ENCODE measurements at regions not wholly inside any gene's neighbourhood (a gene's known extent, or its start where the extent isn't known, plus 50 kb on each side); places are given as distances from the start of the nearest gene placed in this dataset.
"Not testable (repeated sequence)": the region's sequence is repeated elsewhere in the genome, so short reads cannot be mapped to it uniquely, and the experiment has no call there.

GRCh38 chrX:10676235-10676957, 56.0 kb upstream of the MID1 start:
- peaks cover 0 to 14% (median 6%) of the 10 kb centered on the region in 5 donors for H3K4me1 ChIP-seq (ENCODE audit: control insufficient read depth in 5 of 5, insufficient read depth in 5 of 5, low read length in 5 of 5)
- H3K27ac ChIP-seq (ENCODE audit: low read depth, low read length) = no peak overlapping the region
- H3K9ac ChIP-seq (ENCODE audit: low read length in 5 of 5) = no peak overlapping the region
- H3K27me3 ChIP-seq (ENCODE audit: control insufficient read depth in 5 of 5, insufficient read depth in 4 of 5, low read length in 5 of 5) = peaks cover 0 to 8% (median 0%) of the 10 kb centered on the region in 5 donors
- H3K4me3 ChIP-seq (ENCODE audit: low read depth in 1 of 5, low read length in 5 of 5) = peak overlapping the region in 1 of 5 donors; percentile 22
- H3K36me3 ChIP-seq (ENCODE audit: control insufficient read depth in 5 of 5, insufficient read depth in 5 of 5, low read length in 5 of 5) = no peaks in the 10 kb centered on the region
- H3K9me3 ChIP-seq (ENCODE audit: control insufficient read depth in 5 of 5, low read length in 5 of 5) = no peaks in the 10 kb centered on the region

GRCh38 chrX:10677490-10677889, 57.1 kb upstream of the MID1 start:
- no peak overlapping the region for H3K9ac ChIP-seq (ENCODE audit: low read length in 5 of 5)
- no peak overlapping the region for H3K4me3 ChIP-seq (ENCODE audit: low read depth in 1 of 5, low read length in 5 of 5)
- H3K36me3 ChIP-seq (ENCODE audit: control insufficient read depth in 5 of 5, insufficient read depth in 5 of 5, low read length in 5 of 5) = no peaks in the 10 kb centered on the region
- no peak overlapping the region for H3K27ac ChIP-seq (ENCODE audit: low read depth, low read length)
- peaks cover 0 to 5% (median 0%) of the 10 kb centered on the region in 5 donors for H3K27me3 ChIP-seq (ENCODE audit: control insufficient read depth in 5 of 5, insufficient read depth in 4 of 5, low read length in 5 of 5)
- peaks cover 0 to 14% (median 6%) of the 10 kb centered on the region in 5 donors for H3K4me1 ChIP-seq (ENCODE audit: control insufficient read depth in 5 of 5, insufficient read depth in 5 of 5, low read length in 5 of 5)
- H3K9me3 ChIP-seq (ENCODE audit: control insufficient read depth in 5 of 5, low read length in 5 of 5) = no peaks in the 10 kb centered on the region

- Histone ChIP-seq H3K4me3 (ENCODE audit: low read depth in 1 of 5, low read length in 5 of 5) (no peak overlapping the region), H3K9me3 (ENCODE audit: control insufficient read depth in 5 of 5, low read length in 5 of 5) (no peaks in the 10 kb centered on the region), H3K4me1 (ENCODE audit: control insufficient read depth in 5 of 5, insufficient read depth in 5 of 5, low read length in 5 of 5) (peaks cover 0 to 14% (median 6%) of the 10 kb centered on the region in 5 donors), H3K36me3 (ENCODE audit: control insufficient read depth in 5 of 5, insufficient read depth in 5 of 5, low read length in 5 of 5) (no peaks in the 10 kb centered on the region), H3K27me3 (ENCODE audit: control insufficient read depth in 5 of 5, insufficient read depth in 4 of 5, low read length in 5 of 5) (peaks cover 0 to 5% (median 0%) of the 10 kb centered on the region in 5 donors), H3K27ac (ENCODE audit: low read depth, low read length) (no peak overlapping the region), H3K9ac (ENCODE audit: low read length in 5 of 5) (no peak overlapping the region)
Measured at GRCh38 chrX:10679387-10679786, 59.0 kb upstream of the MID1 start.

- peaks cover 0 to 5% (median 0%) of the 10 kb centered on the region in 5 donors for H3K27me3 ChIP-seq (ENCODE audit: control insufficient read depth in 5 of 5, insufficient read depth in 4 of 5, low read length in 5 of 5)
- no peaks in the 10 kb centered on the region for H3K9me3 ChIP-seq (ENCODE audit: control insufficient read depth in 5 of 5, low read length in 5 of 5)
- H3K27ac ChIP-seq (ENCODE audit: low read depth, low read length) = no peak overlapping the region
- H3K9ac ChIP-seq (ENCODE audit: low read length in 5 of 5) = no peak overlapping the region
- H3K4me3 ChIP-seq (ENCODE audit: low read depth in 1 of 5, low read length in 5 of 5) = no peak overlapping the region
- no peaks in the 10 kb centered on the region for H3K36me3 ChIP-seq (ENCODE audit: control insufficient read depth in 5 of 5, insufficient read depth in 5 of 5, low read length in 5 of 5)
- peaks cover 0 to 14% (median 6%) of the 10 kb centered on the region in 5 donors for H3K4me1 ChIP-seq (ENCODE audit: control insufficient read depth in 5 of 5, insufficient read depth in 5 of 5, low read length in 5 of 5)
Measured at GRCh38 chrX:10681167-10681566, 60.8 kb upstream of the MID1 start.

- H3K27ac ChIP-seq (ENCODE audit: low read depth, low read length); H3K4me1 ChIP-seq (ENCODE audit: control insufficient read depth in 5 of 5, insufficient read depth in 5 of 5, low read length in 5 of 5); H3K9me3 ChIP-seq (ENCODE audit: control insufficient read depth in 5 of 5, low read length in 5 of 5); H3K27me3 ChIP-seq (ENCODE audit: control insufficient read depth in 5 of 5, insufficient read depth in 4 of 5, low read length in 5 of 5); H3K4me3 ChIP-seq (ENCODE audit: low read depth in 1 of 5, low read length in 5 of 5); H3K36me3 ChIP-seq (ENCODE audit: control insufficient read depth in 5 of 5, insufficient read depth in 5 of 5, low read length in 5 of 5); H3K9ac ChIP-seq (ENCODE audit: low read length in 5 of 5): not testable (repeated sequence)
Measured at GRCh38 chrX:10683631-10684030, 63.2 kb upstream of the MID1 start.

- no peak overlapping the region for H3K4me3 ChIP-seq (ENCODE audit: low read depth in 1 of 5, low read length in 5 of 5)
- H3K4me1 ChIP-seq (ENCODE audit: control insufficient read depth in 5 of 5, insufficient read depth in 5 of 5, low read length in 5 of 5) = peaks cover 0 to 3% (median 0%) of the 10 kb centered on the region in 5 donors
- H3K27ac ChIP-seq (ENCODE audit: low read depth, low read length) = no peak overlapping the region
- H3K36me3 ChIP-seq (ENCODE audit: control insufficient read depth in 5 of 5, insufficient read depth in 5 of 5, low read length in 5 of 5) = no peaks in the 10 kb centered on the region
- peaks cover 0 to 5% (median 0%) of the 10 kb centered on the region in 5 donors for H3K27me3 ChIP-seq (ENCODE audit: control insufficient read depth in 5 of 5, insufficient read depth in 4 of 5, low read length in 5 of 5)
- H3K9me3 ChIP-seq (ENCODE audit: control insufficient read depth in 5 of 5, low read length in 5 of 5) = no peaks in the 10 kb centered on the region
- H3K9ac ChIP-seq (ENCODE audit: low read length in 5 of 5) = no peak overlapping the region
Measured at GRCh38 chrX:10685923-10686595, 65.7 kb upstream of the MID1 start.

GRCh38 chrX:10691751-10692150, 71.4 kb upstream of the MID1 start:
- H3K27me3 ChIP-seq (ENCODE audit: control insufficient read depth in 5 of 5, insufficient read depth in 4 of 5, low read length in 5 of 5); H3K27ac ChIP-seq (ENCODE audit: low read depth, low read length); H3K4me1 ChIP-seq (ENCODE audit: control insufficient read depth in 5 of 5, insufficient read depth in 5 of 5, low read length in 5 of 5); H3K9me3 ChIP-seq (ENCODE audit: control insufficient read depth in 5 of 5, low read length in 5 of 5); H3K36me3 ChIP-seq (ENCODE audit: control insufficient read depth in 5 of 5, insufficient read depth in 5 of 5, low read length in 5 of 5); H3K9ac ChIP-seq (ENCODE audit: low read length in 5 of 5); H3K4me3 ChIP-seq (ENCODE audit: low read depth in 1 of 5, low read length in 5 of 5): not testable (repeated sequence)

GRCh38 chrX:10697616-10698317, 77.4 kb upstream of the MID1 start:
- Histone ChIP-seq H3K36me3 (ENCODE audit: control insufficient read depth in 5 of 5, insufficient read depth in 5 of 5, low read length in 5 of 5) (no peaks in the 10 kb centered on the region), H3K27me3 (ENCODE audit: control insufficient read depth in 5 of 5, insufficient read depth in 4 of 5, low read length in 5 of 5) (peaks cover 0 to 2% (median 0%) of the 10 kb centered on the region in 5 donors), H3K4me1 (ENCODE audit: control insufficient read depth in 5 of 5, insufficient read depth in 5 of 5, low read length in 5 of 5) (peaks cover 0 to 6% (median 0%) of the 10 kb centered on the region in 5 donors)

GRCh38 chrX:10698318-10698640, 77.9 kb upstream of the MID1 start:
- H3K4me3 ChIP-seq (ENCODE audit: low read depth in 1 of 5, low read length in 5 of 5) = no peak overlapping the region
- peaks cover 0 to 2% (median 0%) of the 10 kb centered on the region in 5 donors for H3K27me3 ChIP-seq (ENCODE audit: control insufficient read depth in 5 of 5, insufficient read depth in 4 of 5, low read length in 5 of 5)
- H3K27ac ChIP-seq (ENCODE audit: low read depth, low read length) = no peak overlapping the region
- H3K9ac ChIP-seq (ENCODE audit: low read length in 5 of 5) = no peak overlapping the region
- peaks cover 0 to 6% (median 0%) of the 10 kb centered on the region in 5 donors for H3K4me1 ChIP-seq (ENCODE audit: control insufficient read depth in 5 of 5, insufficient read depth in 5 of 5, low read length in 5 of 5)
- H3K36me3 ChIP-seq (ENCODE audit: control insufficient read depth in 5 of 5, insufficient read depth in 5 of 5, low read length in 5 of 5) = no peaks in the 10 kb centered on the region
- no peaks in the 10 kb centered on the region for H3K9me3 ChIP-seq (ENCODE audit: control insufficient read depth in 5 of 5, low read length in 5 of 5)

More at GRCh38 chrX:10697616-10698317, 77.4 kb upstream of the MID1 start:
- no peaks in the 10 kb centered on the region for H3K9me3 ChIP-seq (ENCODE audit: control insufficient read depth in 5 of 5, low read length in 5 of 5)
- H3K4me3 ChIP-seq (ENCODE audit: low read depth in 1 of 5, low read length in 5 of 5) = no peak overlapping the region
- no peak overlapping the region for H3K27ac ChIP-seq (ENCODE audit: low read depth, low read length)
- no peak overlapping the region for H3K9ac ChIP-seq (ENCODE audit: low read length in 5 of 5)

GRCh38 chrX:10702031-10702430, 81.6 kb upstream of the MID1 start:
- Histone ChIP-seq H3K9me3 (ENCODE audit: control insufficient read depth in 5 of 5, low read length in 5 of 5) (no peaks in the 10 kb centered on the region), H3K27ac (ENCODE audit: low read depth, low read length) (no peak overlapping the region), H3K4me3 (ENCODE audit: low read depth in 1 of 5, low read length in 5 of 5) (no peak overlapping the region), H3K4me1 (ENCODE audit: control insufficient read depth in 5 of 5, insufficient read depth in 5 of 5, low read length in 5 of 5) (peaks cover 0 to 6% (median 0%) of the 10 kb centered on the region in 5 donors), H3K27me3 (ENCODE audit: control insufficient read depth in 5 of 5, insufficient read depth in 4 of 5, low read length in 5 of 5) (peaks cover 0 to 2% (median 0%) of the 10 kb centered on the region in 5 donors), H3K36me3 (ENCODE audit: control insufficient read depth in 5 of 5, insufficient read depth in 5 of 5, low read length in 5 of 5) (no peaks in the 10 kb centered on the region), H3K9ac (ENCODE audit: low read length in 5 of 5) (no peak overlapping the region)

Measured in subcutaneous abdominal adipose tissue (tissue), 5 donors.